ENCODE measurements at regions not wholly inside any gene's neighbourhood (a gene's known extent, or its start where the extent isn't known, plus 50 kb on each side); places are given as distances from the start of the nearest gene placed in this dataset.

DNA sequence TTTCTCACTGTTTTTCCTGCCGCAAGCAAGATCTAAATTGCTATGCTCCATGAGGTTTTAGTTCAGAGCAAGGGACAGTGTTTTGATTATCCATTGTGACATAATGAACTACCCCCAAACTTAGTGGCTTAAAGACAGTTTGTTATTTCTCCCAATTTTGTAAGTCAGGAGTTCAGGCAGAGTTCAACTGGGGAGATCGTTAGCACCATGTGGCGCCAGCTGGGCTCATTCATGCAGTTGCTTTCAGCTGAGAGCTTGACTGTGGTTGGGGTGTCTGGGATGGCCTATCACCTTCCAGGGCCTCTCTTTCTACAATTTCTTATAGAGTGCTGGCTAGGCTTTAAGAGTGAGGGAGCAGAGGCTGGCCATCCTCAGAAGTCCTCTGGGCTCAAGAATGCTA is 382.9 kb upstream of the CELF4 start:
- no peaks in the 10 kb centered on the region for H3K9me3 Mint-ChIP-seq (ENCODE audit: unreplicated experiment)
- BruUV-seq (replicated peaks), result no TSS peak
- H3K4me3 Mint-ChIP-seq (ENCODE audit: unreplicated experiment), result no peak overlapping the region
- TF ChIP-seq, protein P1, sequence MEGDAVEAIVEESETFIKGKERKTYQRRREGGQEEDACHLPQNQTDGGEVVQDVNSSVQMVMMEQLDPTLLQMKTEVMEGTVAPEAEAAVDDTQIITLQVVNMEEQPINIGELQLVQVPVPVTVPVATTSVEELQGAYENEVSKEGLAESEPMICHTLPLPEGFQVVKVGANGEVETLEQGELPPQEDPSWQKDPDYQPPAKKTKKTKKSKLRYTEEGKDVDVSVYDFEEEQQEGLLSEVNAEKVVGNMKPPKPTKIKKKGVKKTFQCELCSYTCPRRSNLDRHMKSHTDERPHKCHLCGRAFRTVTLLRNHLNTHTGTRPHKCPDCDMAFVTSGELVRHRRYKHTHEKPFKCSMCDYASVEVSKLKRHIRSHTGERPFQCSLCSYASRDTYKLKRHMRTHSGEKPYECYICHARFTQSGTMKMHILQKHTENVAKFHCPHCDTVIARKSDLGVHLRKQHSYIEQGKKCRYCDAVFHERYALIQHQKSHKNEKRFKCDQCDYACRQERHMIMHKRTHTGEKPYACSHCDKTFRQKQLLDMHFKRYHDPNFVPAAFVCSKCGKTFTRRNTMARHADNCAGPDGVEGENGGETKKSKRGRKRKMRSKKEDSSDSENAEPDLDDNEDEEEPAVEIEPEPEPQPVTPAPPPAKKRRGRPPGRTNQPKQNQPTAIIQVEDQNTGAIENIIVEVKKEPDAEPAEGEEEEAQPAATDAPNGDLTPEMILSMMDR (IDR thresholded peaks at IDR 0.05; ENCODE audit: unreplicated experiment), result no peak
- no peaks in the 10 kb centered on the region for H3K27me3 Mint-ChIP-seq (ENCODE audit: insufficient read depth, unreplicated experiment)
- DNase-seq (ENCODE audit: unreplicated experiment), result no peak
- no peaks in the 10 kb centered on the region for H3K36me3 Mint-ChIP-seq (ENCODE audit: insufficient read depth, unreplicated experiment)
- H3K27ac Mint-ChIP-seq (ENCODE audit: low read depth, unreplicated experiment), result no peak overlapping the region
- H3K4me1 Mint-ChIP-seq (ENCODE audit: insufficient read depth, unreplicated experiment), result no peaks in the 10 kb centered on the region
- ChIA-PET POLR2A (no interaction called here), CTCF (no interaction called here)
- intact Hi-C loops (cut with micrococcal nuclease), result no loop called here

DNA sequence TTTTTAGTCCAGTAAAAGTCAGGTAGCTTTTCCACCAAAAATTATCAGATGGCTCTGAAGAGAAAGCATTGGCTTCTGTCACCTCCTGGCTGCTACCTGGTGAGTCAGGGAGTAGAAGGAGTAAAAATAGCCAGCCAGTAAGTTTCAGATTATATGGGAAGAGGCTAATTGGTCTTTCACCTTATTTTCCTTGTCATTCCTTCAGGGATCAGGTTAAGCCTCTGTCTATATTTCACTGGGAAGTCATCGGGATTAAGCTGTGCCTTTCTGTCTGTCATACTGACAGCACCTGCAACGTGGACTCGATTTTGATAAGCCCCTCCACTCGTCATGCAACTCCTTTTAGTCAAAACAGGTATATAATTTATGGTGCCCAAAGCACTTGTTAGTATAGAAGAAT is 380.7 kb upstream of the CELF4 start:
- intact Hi-C loops (cut with micrococcal nuclease), result no loop called here
- POLR2A ChIA-PET, result no interaction called here
- no peaks in the 10 kb centered on the region for H3K4me1 Mint-ChIP-seq (ENCODE audit: insufficient read depth, unreplicated experiment)
- CTCF ChIA-PET, result interaction anchor here (0.6 kb wide), 1 partner anchor 888 kb away, joined by 3 read pairs; no protein-coding TSS in a partner anchor
- no TSS peak for BruUV-seq (replicated peaks)
- H3K27me3 Mint-ChIP-seq (ENCODE audit: insufficient read depth, unreplicated experiment), result no peaks in the 10 kb centered on the region
- TF ChIP-seq, protein P1 (IDR thresholded peaks at IDR 0.05; ENCODE audit: unreplicated experiment), result no peak
- H3K4me3 Mint-ChIP-seq (ENCODE audit: unreplicated experiment), result no peak overlapping the region
- no peaks in the 10 kb centered on the region for H3K9me3 Mint-ChIP-seq (ENCODE audit: unreplicated experiment)
- H3K36me3 Mint-ChIP-seq (ENCODE audit: insufficient read depth, unreplicated experiment), result peaks cover 6% of the 10 kb centered on the region
- no peak for DNase-seq (ENCODE audit: unreplicated experiment)
- H3K27ac Mint-ChIP-seq (ENCODE audit: low read depth, unreplicated experiment), result no peak overlapping the region

DNA sequence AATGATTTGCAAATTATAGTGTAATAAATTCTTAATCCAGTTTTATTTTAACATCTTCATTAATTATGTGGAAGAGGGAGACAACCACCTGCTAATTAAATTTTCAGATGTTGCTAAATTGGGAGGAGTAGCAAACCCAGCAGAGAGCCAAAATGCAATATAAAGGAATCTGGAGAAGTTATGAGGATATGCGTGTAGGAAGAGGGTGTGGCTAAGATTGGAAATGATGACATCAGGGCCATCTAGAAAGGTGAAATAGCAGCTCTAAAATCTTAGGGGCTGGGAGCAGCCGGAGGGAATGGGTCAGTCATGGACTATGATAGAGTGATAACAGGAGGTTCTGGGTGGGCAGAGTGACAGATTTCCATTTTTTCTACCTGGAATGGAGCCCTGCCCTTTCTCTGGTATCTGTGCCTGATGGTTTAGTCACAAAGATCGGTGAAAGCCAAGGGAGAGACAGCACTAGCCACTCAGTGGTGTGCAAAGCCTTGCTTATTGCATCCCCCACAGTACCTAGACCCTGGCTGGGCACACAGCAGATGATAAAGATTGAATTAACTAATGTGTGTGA is 379.2 kb upstream of the CELF4 start:
- ChIA-PET CTCF (no interaction called here), POLR2A (no interaction called here)
- H3K4me1 Mint-ChIP-seq (ENCODE audit: insufficient read depth, unreplicated experiment), result no peaks in the 10 kb centered on the region
- H3K27ac Mint-ChIP-seq (ENCODE audit: low read depth, unreplicated experiment), result no peak overlapping the region
- BruUV-seq (replicated peaks), result no TSS peak
- H3K4me3 Mint-ChIP-seq (ENCODE audit: unreplicated experiment), result no peak overlapping the region
- DNase-seq (ENCODE audit: unreplicated experiment), result no peak
- TF ChIP-seq, protein P1 (IDR thresholded peaks at IDR 0.05; ENCODE audit: unreplicated experiment), result no peak
- intact Hi-C loops (cut with micrococcal nuclease), result no loop called here
- peaks cover 6% of the 10 kb centered on the region for H3K36me3 Mint-ChIP-seq (ENCODE audit: insufficient read depth, unreplicated experiment)
- no peaks in the 10 kb centered on the region for H3K27me3 Mint-ChIP-seq (ENCODE audit: insufficient read depth, unreplicated experiment)
- H3K9me3 Mint-ChIP-seq (ENCODE audit: unreplicated experiment), result no peaks in the 10 kb centered on the region

DNA sequence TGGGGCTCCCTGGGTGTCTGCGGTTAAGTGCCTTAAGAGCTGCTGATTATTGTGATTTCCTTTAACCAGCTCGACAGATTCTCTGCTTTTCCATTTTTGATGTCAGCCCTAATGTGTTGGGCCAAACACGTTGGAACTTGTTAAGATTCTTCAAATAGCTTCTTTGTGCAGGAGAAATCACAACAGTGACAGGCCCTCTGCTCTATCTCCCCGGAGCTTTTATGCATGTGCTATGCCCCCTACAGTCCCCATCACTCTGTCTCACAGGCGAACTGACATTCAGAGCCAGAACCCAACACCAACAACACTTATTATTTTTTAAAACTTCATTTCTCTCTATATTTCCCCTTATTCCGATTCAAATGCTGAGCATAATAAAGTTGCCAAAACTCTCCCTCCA is 371.7 kb upstream of the CELF4 start:
- H3K4me3 Mint-ChIP-seq (ENCODE audit: unreplicated experiment), result no peak overlapping the region
- no peaks in the 10 kb centered on the region for H3K27me3 Mint-ChIP-seq (ENCODE audit: insufficient read depth, unreplicated experiment)
- POLR2A ChIA-PET, result no interaction called here
- H3K27ac Mint-ChIP-seq (ENCODE audit: low read depth, unreplicated experiment), result no peak overlapping the region
- BruUV-seq (replicated peaks), result no TSS peak
- DNase-seq (ENCODE audit: unreplicated experiment), result no peak
- TF ChIP-seq, protein P1 (IDR thresholded peaks at IDR 0.05; ENCODE audit: unreplicated experiment), result no peak
- intact Hi-C loops (cut with micrococcal nuclease), result no loop called here
- CTCF ChIA-PET, result interaction anchor here (0.7 kb wide), 1 partner anchor 70 kb away, joined by 3 read pairs; no protein-coding TSS in a partner anchor
- no peaks in the 10 kb centered on the region for H3K4me1 Mint-ChIP-seq (ENCODE audit: insufficient read depth, unreplicated experiment)
- no peaks in the 10 kb centered on the region for H3K36me3 Mint-ChIP-seq (ENCODE audit: insufficient read depth, unreplicated experiment)
- H3K9me3 Mint-ChIP-seq (ENCODE audit: unreplicated experiment), result peaks cover 7% of the 10 kb centered on the region

Measured in MCF 10A (cell line).